ENCODE measurements at regions not wholly inside any gene's neighbourhood (a gene's known extent, or its start where the extent isn't known, plus 50 kb on each side); places are given as distances from the start of the nearest gene placed in this dataset.

- FAIRE-seq (no peak), ATAC-seq (no peak), DNase-seq (ENCODE audit: low spot score) (no peak)
- no peak for TF ChIP-seq ATF1 (CRISPR knock-in tag; IDR thresholded peaks at IDR 0.05)
- TF ChIP-seq NFYC (CRISPR knock-in tag; IDR thresholded peaks at IDR 0.05): no peak
- TF ChIP-seq TBL1XR1 (IDR thresholded peaks at IDR 0.05; ENCODE audit: borderline replicate concordance, low read length, partially characterized antibody): no peak
- no peak for TF ChIP-seq KIAA2018 (CRISPR knock-in tag; IDR thresholded peaks at IDR 0.05; ENCODE audit: borderline replicate concordance)
- no peak for TF ChIP-seq NCOA5 (CRISPR knock-in tag; IDR thresholded peaks at IDR 0.05)
- Histone ChIP-seq H4K20me1 (ENCODE audit: insufficient read depth, low read length) (no peaks in the 10 kb centered on the region), H3K9me3 (ENCODE audit: low read length) (no peaks in the 10 kb centered on the region), H3K27me3 (ENCODE audit: control insufficient read depth in 1 of 2, insufficient read depth in 2 of 2, low read length in 2 of 2) (peaks cover 12 to 41% of the 10 kb centered on the region in 2 experiments), H3K79me2 (ENCODE audit: insufficient read depth, low read length) (no peaks in the 10 kb centered on the region), H3K36me3 (replicated peaks in 1 of 2; ENCODE audit: control insufficient read depth in 1 of 2, insufficient read depth in 2 of 2, low read length in 2 of 2) (no peaks in the 10 kb centered on the region), H3K4me2 (ENCODE audit: low read depth, low read length) (no peak overlapping the region), H2AFZ (ENCODE audit: low read length) (no peak overlapping the region), H3K4me1 (ENCODE audit: insufficient read depth, low read length) (peaks cover 34% of the 10 kb centered on the region), H3K4me3 (replicated peaks in 1 of 3; ENCODE audit: insufficient read depth in 1 of 3, low read depth in 2 of 3, low read length in 3 of 3) (no peak overlapping the region), H3K27ac (ENCODE audit: extremely low read length, insufficient read depth, low read length) (no peak overlapping the region), H3K9ac (ENCODE audit: insufficient read depth, low read depth, low read length) (no peak overlapping the region)
- POLR2A ChIA-PET: no interaction called here
- in situ Hi-C loops (cut with HindIII; ENCODE audit: extremely low pct_ligation_motif_present, low pct_unique_long_range_greater_than_20kb) (no loop called here), intact Hi-C loops (cut with micrococcal nuclease; ENCODE audit: unreplicated experiment) (no loop called here)
- 57% methylated on average over 28 of the region's 28 CpGs for WGBS (ENCODE audit: low lambda C conversion rate)
- CTCF ChIA-PET (ENCODE audit: low intra/inter-chr PET ratio, low total read pairs): no interaction called here
- no TSS peak for BruUV-seq (replicated peaks)
Observed at GRCh38 chr1:22350924-22351767, 100.5 kb upstream of the ZBTB40 start.

All from HepG2 (cell line).